ENCODE measurements at regions not wholly inside any gene's neighbourhood (a gene's known extent, or its start where the extent isn't known, plus 50 kb on each side); places are given as distances from the start of the nearest gene placed in this dataset.

GRCh38 chr3:73225991-73226390 lies 164.5 kb downstream of the EBLN2 start:
- H3K4me3 ChIP-seq (ENCODE audit: low read length) = no peak overlapping the region
- DNase-seq (ENCODE audit: low read depth) = peak; percentile 56
- TF ChIP-seq, protein P1, sequence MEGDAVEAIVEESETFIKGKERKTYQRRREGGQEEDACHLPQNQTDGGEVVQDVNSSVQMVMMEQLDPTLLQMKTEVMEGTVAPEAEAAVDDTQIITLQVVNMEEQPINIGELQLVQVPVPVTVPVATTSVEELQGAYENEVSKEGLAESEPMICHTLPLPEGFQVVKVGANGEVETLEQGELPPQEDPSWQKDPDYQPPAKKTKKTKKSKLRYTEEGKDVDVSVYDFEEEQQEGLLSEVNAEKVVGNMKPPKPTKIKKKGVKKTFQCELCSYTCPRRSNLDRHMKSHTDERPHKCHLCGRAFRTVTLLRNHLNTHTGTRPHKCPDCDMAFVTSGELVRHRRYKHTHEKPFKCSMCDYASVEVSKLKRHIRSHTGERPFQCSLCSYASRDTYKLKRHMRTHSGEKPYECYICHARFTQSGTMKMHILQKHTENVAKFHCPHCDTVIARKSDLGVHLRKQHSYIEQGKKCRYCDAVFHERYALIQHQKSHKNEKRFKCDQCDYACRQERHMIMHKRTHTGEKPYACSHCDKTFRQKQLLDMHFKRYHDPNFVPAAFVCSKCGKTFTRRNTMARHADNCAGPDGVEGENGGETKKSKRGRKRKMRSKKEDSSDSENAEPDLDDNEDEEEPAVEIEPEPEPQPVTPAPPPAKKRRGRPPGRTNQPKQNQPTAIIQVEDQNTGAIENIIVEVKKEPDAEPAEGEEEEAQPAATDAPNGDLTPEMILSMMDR (conservative IDR thresholded peaks at IDR 0.05; ENCODE audit: low read length) = no peak

- no peak overlapping the region for H3K4me3 ChIP-seq (ENCODE audit: low read length)
- TF ChIP-seq, protein P1 (conservative IDR thresholded peaks at IDR 0.05; ENCODE audit: low read length) = no peak
- no peak for DNase-seq (ENCODE audit: low read depth)
Observed at GRCh38 chr3:73228000-73228399, 166.5 kb downstream of the EBLN2 start.

GRCh38 chr3:73228437-73228836 lies 167.0 kb downstream of the EBLN2 start:
- H3K4me3 ChIP-seq (ENCODE audit: low read length) = no peak overlapping the region
- TF ChIP-seq, protein P1 (conservative IDR thresholded peaks at IDR 0.05; ENCODE audit: low read length) = no peak
- peak; percentile 70 for DNase-seq (ENCODE audit: low read depth)

DNA sequence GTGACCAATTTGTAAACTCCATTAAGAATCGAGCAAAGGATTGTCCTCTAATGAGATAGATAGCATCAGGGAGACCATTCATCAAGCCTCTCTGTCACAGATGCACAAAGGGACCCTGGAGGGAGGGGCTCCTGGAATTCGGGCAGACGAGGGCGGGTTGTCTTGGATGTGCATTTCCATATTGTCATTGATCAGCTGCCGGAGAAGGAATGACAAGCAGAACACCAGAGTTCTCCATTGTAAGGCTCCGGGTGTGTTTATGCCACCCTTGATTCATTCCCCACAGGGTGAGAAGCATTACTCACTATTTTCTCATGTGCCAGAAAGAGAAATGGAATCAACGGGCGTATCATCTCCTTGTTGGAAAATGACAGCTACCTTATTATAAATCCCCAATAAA lies 167.5 kb downstream of the EBLN2 start:
- no peak overlapping the region for H3K4me3 ChIP-seq (ENCODE audit: low read length)
- no peak for DNase-seq (ENCODE audit: low read depth)
- TF ChIP-seq, protein P1 (conservative IDR thresholded peaks at IDR 0.05; ENCODE audit: low read length) = no peak

DNA sequence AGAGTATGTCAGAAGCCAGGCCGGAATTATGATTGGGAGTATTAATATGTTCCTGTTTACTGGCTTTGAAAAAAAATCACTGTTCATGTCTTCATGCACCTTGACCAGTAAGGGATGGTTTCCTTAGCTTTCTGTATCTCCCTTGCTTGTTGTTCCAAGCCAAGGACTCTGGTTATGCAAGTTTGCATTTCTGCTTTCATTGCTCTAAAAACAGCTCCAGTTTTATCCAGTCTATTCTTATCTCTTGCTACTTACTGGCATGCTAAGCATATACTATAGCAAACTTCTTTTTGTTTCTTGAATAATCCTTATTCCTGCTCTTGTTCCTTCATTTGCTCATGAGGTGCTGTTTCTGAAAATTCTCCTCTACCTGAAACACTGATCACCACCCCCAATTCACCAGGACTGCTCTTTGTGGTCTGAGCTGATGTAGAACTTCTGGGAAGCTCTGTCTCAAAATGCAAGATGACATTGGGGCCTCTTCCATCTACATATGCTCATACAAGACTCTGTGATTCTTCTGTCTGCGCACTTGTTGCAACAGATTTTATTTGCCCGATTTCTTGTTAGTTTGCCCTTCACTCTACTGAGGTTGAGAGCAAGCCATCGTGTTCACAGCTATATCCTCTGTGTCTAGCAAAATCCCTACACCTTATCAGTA lies 173.0 kb downstream of the EBLN2 start:
- TF ChIP-seq, protein P1 (conservative IDR thresholded peaks at IDR 0.05; ENCODE audit: low read length) = no peak
- no peak overlapping the region for H3K4me3 ChIP-seq (ENCODE audit: low read length)
- no peak for DNase-seq (ENCODE audit: low read depth)

- TF ChIP-seq, protein P1 (conservative IDR thresholded peaks at IDR 0.05; ENCODE audit: low read length) = no peak
- no peak overlapping the region for H3K4me3 ChIP-seq (ENCODE audit: low read length)
- DNase-seq (ENCODE audit: low read depth) = no peak
Observed at GRCh38 chr3:73235768-73236167, 174.3 kb downstream of the EBLN2 start.

DNA sequence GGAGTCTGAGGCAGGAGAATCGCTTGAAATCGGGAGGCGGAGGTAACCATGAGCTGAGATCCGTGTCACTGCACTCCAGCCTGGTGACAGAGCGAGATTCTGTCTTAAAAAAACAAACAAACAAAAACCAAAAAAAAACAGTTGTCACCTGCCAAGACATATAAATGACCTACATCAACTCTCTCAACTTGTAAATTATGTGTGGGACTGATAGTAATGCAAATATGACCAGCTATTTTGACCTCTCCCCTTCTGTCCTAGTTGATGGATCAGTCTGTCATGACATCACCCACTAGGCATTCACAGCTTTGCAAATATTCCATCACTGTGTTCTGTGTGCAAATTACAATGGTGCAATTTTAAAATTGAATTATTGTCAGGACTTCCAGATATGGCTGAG lies 175.4 kb downstream of the EBLN2 start:
- DNase-seq (ENCODE audit: low read depth) = no peak
- TF ChIP-seq, protein P1 (conservative IDR thresholded peaks at IDR 0.05; ENCODE audit: low read length) = no peak
- H3K4me3 ChIP-seq (ENCODE audit: low read length) = no peak overlapping the region

All from AG10803 (cell line).